ENCODE measurements at regions not wholly inside any gene's neighbourhood (a gene's known extent, or its start where the extent isn't known, plus 50 kb on each side); places are given as distances from the start of the nearest gene placed in this dataset.

DNA sequence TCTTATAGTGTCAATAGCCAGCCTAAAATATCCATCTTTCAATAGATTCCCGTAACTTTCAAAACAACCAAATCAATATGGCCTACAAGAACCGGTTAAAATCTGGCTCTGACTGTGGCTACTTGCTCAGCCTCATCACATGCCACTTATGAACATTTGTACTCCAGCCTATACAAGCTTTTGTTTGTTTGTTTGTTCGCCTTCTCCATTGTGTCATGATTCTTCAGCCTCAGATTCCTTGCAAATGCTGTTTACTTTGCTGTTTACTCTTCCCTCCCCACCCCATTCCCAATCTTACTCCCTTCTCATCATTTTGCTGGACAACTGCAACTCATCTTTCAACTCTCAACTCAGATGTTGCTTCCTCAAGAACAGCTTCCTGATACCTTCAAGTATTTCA, 161.2 kb downstream of the CAPZA3 start:
- no peaks in the 10 kb centered on the region for H4K20me1 ChIP-seq (ENCODE audit: low read depth, low read length)
- no peaks in the 10 kb centered on the region for H3K9me2 ChIP-seq (replicated peaks; ENCODE audit: insufficient read depth, low read length)
- TF ChIP-seq, protein P1, sequence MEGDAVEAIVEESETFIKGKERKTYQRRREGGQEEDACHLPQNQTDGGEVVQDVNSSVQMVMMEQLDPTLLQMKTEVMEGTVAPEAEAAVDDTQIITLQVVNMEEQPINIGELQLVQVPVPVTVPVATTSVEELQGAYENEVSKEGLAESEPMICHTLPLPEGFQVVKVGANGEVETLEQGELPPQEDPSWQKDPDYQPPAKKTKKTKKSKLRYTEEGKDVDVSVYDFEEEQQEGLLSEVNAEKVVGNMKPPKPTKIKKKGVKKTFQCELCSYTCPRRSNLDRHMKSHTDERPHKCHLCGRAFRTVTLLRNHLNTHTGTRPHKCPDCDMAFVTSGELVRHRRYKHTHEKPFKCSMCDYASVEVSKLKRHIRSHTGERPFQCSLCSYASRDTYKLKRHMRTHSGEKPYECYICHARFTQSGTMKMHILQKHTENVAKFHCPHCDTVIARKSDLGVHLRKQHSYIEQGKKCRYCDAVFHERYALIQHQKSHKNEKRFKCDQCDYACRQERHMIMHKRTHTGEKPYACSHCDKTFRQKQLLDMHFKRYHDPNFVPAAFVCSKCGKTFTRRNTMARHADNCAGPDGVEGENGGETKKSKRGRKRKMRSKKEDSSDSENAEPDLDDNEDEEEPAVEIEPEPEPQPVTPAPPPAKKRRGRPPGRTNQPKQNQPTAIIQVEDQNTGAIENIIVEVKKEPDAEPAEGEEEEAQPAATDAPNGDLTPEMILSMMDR (IDR thresholded peaks at IDR 0.05; ENCODE audit: insufficient read depth, low read length, poor library complexity, severe bottlenecking): no peak
- TF ChIP-seq EZH2phosphoT487 (conservative IDR thresholded peaks at IDR 0.05; ENCODE audit: low read length): no peak
- H2AFZ ChIP-seq (ENCODE audit: low read depth, low read length, severe bottlenecking): no peak overlapping the region
- no peak overlapping the region for H3K9ac ChIP-seq (ENCODE audit: low read length)
- no peak overlapping the region for H3K4me2 ChIP-seq (ENCODE audit: low read depth, low read length, poor library complexity, severe bottlenecking)
- no peaks in the 10 kb centered on the region for H3K79me2 ChIP-seq (ENCODE audit: insufficient read depth, low read length)
- no peak overlapping the region for H3K4me3 ChIP-seq (ENCODE audit: insufficient read depth, low read length, poor library complexity, severe bottlenecking)
- H3K36me3 ChIP-seq (ENCODE audit: low read length): no peaks in the 10 kb centered on the region
- H3K27me3 ChIP-seq (ENCODE audit: low read length): no peaks in the 10 kb centered on the region
- H3F3A ChIP-seq (ENCODE audit: insufficient read depth): no peaks in the 10 kb centered on the region
- H3K9me3 ChIP-seq (ENCODE audit: insufficient read depth, low read length): no peaks in the 10 kb centered on the region
- no peak overlapping the region for H3K27ac ChIP-seq (ENCODE audit: low read depth, low read length)

DNA sequence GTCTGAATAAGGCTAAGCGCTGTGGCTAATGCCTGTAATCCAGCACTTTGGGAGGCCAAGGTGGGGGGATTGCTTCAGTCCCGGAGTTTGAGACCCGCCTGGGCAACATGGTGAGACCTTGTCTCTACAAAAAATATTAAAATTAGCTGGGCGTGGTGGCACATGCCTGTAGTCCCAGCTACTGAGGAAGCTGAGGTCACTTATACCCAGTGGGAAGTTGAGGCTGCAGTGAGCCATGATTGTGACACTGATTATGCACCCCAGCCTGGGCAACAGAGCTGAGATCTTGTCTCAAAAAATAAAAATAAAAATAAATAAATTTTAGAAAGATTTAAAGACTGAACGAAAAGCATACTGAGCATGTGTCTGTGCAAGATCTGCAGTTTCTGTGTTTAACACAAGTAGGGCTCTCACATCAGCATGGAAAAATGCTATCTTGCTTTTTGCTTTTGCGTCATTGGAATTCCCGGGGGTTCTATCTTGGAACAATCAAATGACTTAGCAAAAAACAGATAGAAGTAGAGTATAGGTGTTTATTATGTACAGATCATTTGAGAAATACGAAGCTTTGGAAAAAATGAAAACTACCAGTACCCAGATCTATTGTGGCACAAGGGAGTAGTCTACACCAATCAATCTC, 161.9 kb downstream of the CAPZA3 start:
- H3K79me2 ChIP-seq (ENCODE audit: insufficient read depth, low read length): no peaks in the 10 kb centered on the region
- H3K4me3 ChIP-seq (ENCODE audit: insufficient read depth, low read length, poor library complexity, severe bottlenecking): no peak overlapping the region
- H3K36me3 ChIP-seq (ENCODE audit: low read length): no peaks in the 10 kb centered on the region
- no peak overlapping the region for H3K9ac ChIP-seq (ENCODE audit: low read length)
- no peaks in the 10 kb centered on the region for H3F3A ChIP-seq (ENCODE audit: insufficient read depth)
- H3K27me3 ChIP-seq (ENCODE audit: low read length): no peaks in the 10 kb centered on the region
- H3K4me2 ChIP-seq (ENCODE audit: low read depth, low read length, poor library complexity, severe bottlenecking): no peak overlapping the region
- no peak overlapping the region for H3K27ac ChIP-seq (ENCODE audit: low read depth, low read length)
- H4K20me1 ChIP-seq (ENCODE audit: low read depth, low read length): no peaks in the 10 kb centered on the region
- H3K9me2 ChIP-seq (replicated peaks; ENCODE audit: insufficient read depth, low read length): no peaks in the 10 kb centered on the region
- no peak overlapping the region for H2AFZ ChIP-seq (ENCODE audit: low read depth, low read length, severe bottlenecking)
- TF ChIP-seq, protein P1 (IDR thresholded peaks at IDR 0.05; ENCODE audit: insufficient read depth, low read length, poor library complexity, severe bottlenecking): no peak
- TF ChIP-seq EZH2phosphoT487 (conservative IDR thresholded peaks at IDR 0.05; ENCODE audit: low read length): no peak
- H3K9me3 ChIP-seq (ENCODE audit: insufficient read depth, low read length): no peaks in the 10 kb centered on the region

DNA sequence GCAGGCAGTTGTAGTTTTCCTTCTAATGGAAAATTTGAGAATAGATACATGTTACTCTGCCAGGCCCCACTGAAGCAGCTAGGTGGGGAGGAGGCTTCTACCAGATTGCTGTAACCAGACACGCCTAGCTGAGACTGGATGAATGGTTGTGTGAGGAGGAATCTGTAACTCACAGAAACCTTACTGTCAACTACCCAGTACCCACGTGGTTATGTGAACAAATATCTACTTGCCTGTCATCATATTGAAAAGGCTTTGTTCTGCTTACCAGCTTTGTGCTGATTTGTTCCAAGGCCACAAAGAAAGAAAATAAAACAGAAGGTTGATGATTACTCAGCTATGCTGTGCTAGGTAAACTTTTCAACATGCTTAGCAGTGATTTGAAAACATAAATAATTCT, 167.2 kb downstream of the CAPZA3 start:
- TF ChIP-seq, protein P1 (IDR thresholded peaks at IDR 0.05; ENCODE audit: insufficient read depth, low read length, poor library complexity, severe bottlenecking): no peak
- TF ChIP-seq EZH2phosphoT487 (conservative IDR thresholded peaks at IDR 0.05; ENCODE audit: low read length): no peak
- H3F3A ChIP-seq (ENCODE audit: insufficient read depth): no peaks in the 10 kb centered on the region
- no peaks in the 10 kb centered on the region for H3K9me2 ChIP-seq (replicated peaks; ENCODE audit: insufficient read depth, low read length)
- no peak overlapping the region for H2AFZ ChIP-seq (ENCODE audit: low read depth, low read length, severe bottlenecking)
- H3K79me2 ChIP-seq (ENCODE audit: insufficient read depth, low read length): no peaks in the 10 kb centered on the region
- H3K9ac ChIP-seq (ENCODE audit: low read length): no peak overlapping the region
- H3K27me3 ChIP-seq (ENCODE audit: low read length): no peaks in the 10 kb centered on the region
- no peaks in the 10 kb centered on the region for H3K36me3 ChIP-seq (ENCODE audit: low read length)
- no peak overlapping the region for H3K4me3 ChIP-seq (ENCODE audit: insufficient read depth, low read length, poor library complexity, severe bottlenecking)
- no peak overlapping the region for H3K27ac ChIP-seq (ENCODE audit: low read depth, low read length)
- no peaks in the 10 kb centered on the region for H4K20me1 ChIP-seq (ENCODE audit: low read depth, low read length)
- H3K4me2 ChIP-seq (ENCODE audit: low read depth, low read length, poor library complexity, severe bottlenecking): no peak overlapping the region
- no peaks in the 10 kb centered on the region for H3K9me3 ChIP-seq (ENCODE audit: insufficient read depth, low read length)

Data from SU-DHL-6 (cell line).